GM12878 (cell line): ENCODE measurements at regions not wholly inside any gene's neighbourhood (a gene's known extent, or its start where the extent isn't known, plus 50 kb on each side); places are given as distances from the start of the nearest gene placed in this dataset.

Source experiments
- ATAC-seq: fragments of 200-7000 bp; cut with Tn5 transposase; 3 replicates; pipeline ENCODE4 v1.9.1; 2020; ENCODE audit warnings: mild to moderate bottlenecking, moderate library complexity
- BruUV-seq: library from RNA; stranded (reverse); fragments of 400-500 nt; replicated peaks from 2 replicates; lab custom pipeline; 2021; lab: Mats Ljungman, UMichigan
- CTCF ChIA-PET: fragments of 300-600 bp; sonication (Branson Sonifier 250); formaldehyde crosslinking; extraction: SDS; loops from one replicate; lab custom pipeline; 2021; ENCODE audit warnings: inconsistent platforms; lab: Yijun Ruan, JAX
- POLR2A ChIA-PET: fragments of 350-600 bp; formaldehyde crosslinking; extraction: SDS; loops from one replicate; lab custom pipeline; 2021; ENCODE audit warnings: inconsistent platforms; lab: Charles Lee
- RAD21 ChIA-PET: fragments of 300-600 bp; sonication (Branson Sonifier 250); formaldehyde crosslinking; loops from one replicate; lab custom pipeline; 2023; ENCODE audit warnings: antibody characterized with exemption; ENCODE audit not compliant: unreplicated experiment; lab: Charles Lee
- SMC1A ChIA-PET: fragments of 300-600 bp; sonication (Branson Sonifier 250); formaldehyde crosslinking; loops from one replicate; lab custom pipeline; 2023; ENCODE audit not compliant: unreplicated experiment, uncharacterized antibody; lab: Charles Lee
- DNase-seq: peaks from one replicate; pipeline ENCODE4 v3.0.0-alpha.2; 2011; ENCODE audit warnings: low read depth, low spot score
- FAIRE-seq: peaks from 3 replicates; lab custom pipeline; 2011; peaks lifted over from hg19 to GRCh38; lab: Jason Lieb, UNC
- H2AFZ ChIP-seq: 2 replicates; pipeline ENCODE4 v1.6.0; 2011; ENCODE audit warnings: low read depth, low read length, control low read depth; ENCODE audit not compliant: control insufficient read depth
- H3K27ac ChIP-seq: 2 replicates; pipeline ENCODE4 v1.5.1; 2011; ENCODE audit warnings: control low read depth; ENCODE audit not compliant: control insufficient read depth, insufficient read depth
- H3K27me3 ChIP-seq, 2 experiments: replicated peaks in 1 of 2; 2 replicates each; pipeline versions ENCODE4 v1.6.0 to v1.6.1; 2011; ENCODE audit warnings: low read length in 1 of 2; ENCODE audit not compliant: control insufficient read depth in 2 of 2, insufficient read depth in 2 of 2
- H3K36me3 ChIP-seq, 2 experiments: 2 replicates each; pipeline ENCODE4 v1.5.1; 2011; ENCODE audit warnings: low read length in 1 of 2; ENCODE audit not compliant: control insufficient read depth in 2 of 2, insufficient read depth in 2 of 2
- H3K4me1 ChIP-seq: 2 replicates; pipeline ENCODE4 v1.6.1; 2011; ENCODE audit warnings: mild to moderate bottlenecking, low read length, moderate library complexity, mixed read lengths; ENCODE audit not compliant: control insufficient read depth, insufficient read depth
- H3K4me2 ChIP-seq: 2 replicates; pipeline ENCODE4 v1.6.0; 2011; ENCODE audit warnings: control low read depth; ENCODE audit not compliant: control insufficient read depth, insufficient read depth
- H3K4me3 ChIP-seq: fragments of 200-600 bp; sonication (generic); 2 replicates; pipeline ENCODE4 v1.5.1; 2016
- H3K79me2 ChIP-seq: 2 replicates; pipeline ENCODE4 v1.6.0; 2011; ENCODE audit warnings: low read length; ENCODE audit not compliant: control insufficient read depth, insufficient read depth
- H3K9ac ChIP-seq: 2 replicates; pipeline ENCODE4 v1.8.0; 2011; ENCODE audit warnings: low read length, control low read depth, mixed read lengths; ENCODE audit not compliant: control insufficient read depth, insufficient read depth
- H3K9me3 ChIP-seq: replicated peaks from 3 replicates; pipeline ENCODE4 v1.5.1; 2011; ENCODE audit warnings: mild to moderate bottlenecking, low read length; ENCODE audit not compliant: control insufficient read depth, insufficient read depth
- H4K20me1 ChIP-seq: 2 replicates; pipeline ENCODE4 v1.6.0; 2011; ENCODE audit not compliant: control insufficient read depth, insufficient read depth
- BCL3 ChIP-seq: IDR thresholded peaks from 2 replicates; pipeline ENCODE4 v1.6.1; 2011; ENCODE audit warnings: borderline replicate concordance, low read depth, mild to moderate bottlenecking, moderate library complexity, low read length; ENCODE audit not compliant: insufficient read depth, poor library complexity, severe bottlenecking
- BMI1 ChIP-seq: fragments of 450-650 bp; IDR thresholded peaks from 2 replicates; pipeline ENCODE4 v1.6.1; 2016; ENCODE audit warnings: mild to moderate bottlenecking, moderate library complexity, borderline replicate concordance
- ELK1 ChIP-seq: IDR thresholded peaks from 2 replicates; pipeline ENCODE4 v1.6.1; 2012; ENCODE audit warnings: low read depth, low read length, improper control_type of control experiment
- FOXM1 ChIP-seq: IDR thresholded peaks from 2 replicates; pipeline ENCODE4 v1.6.1; 2012; ENCODE audit warnings: low read depth, mild to moderate bottlenecking, inconsistent platforms, low read length, moderate library complexity
- GABPA ChIP-seq: IDR thresholded peaks from 2 replicates; pipeline ENCODE4 v1.6.1; 2014; ENCODE audit warnings: antibody characterized with exemption, low read depth, mild to moderate bottlenecking, inconsistent platforms
- NFIC ChIP-seq: IDR thresholded peaks from 2 replicates; pipeline ENCODE4 v1.6.1; 2012; ENCODE audit warnings: low read depth, mild to moderate bottlenecking, inconsistent platforms, low read length, moderate library complexity
- RELB ChIP-seq: fragments of 450-650 bp; IDR thresholded peaks from 2 replicates; pipeline ENCODE4 v1.6.1; 2017; ENCODE audit warnings: low read depth, mild to moderate bottlenecking, moderate library complexity
- RFX5 ChIP-seq: IDR thresholded peaks from 2 replicates; pipeline ENCODE4 v1.6.1; 2011; ENCODE audit warnings: low read depth, low read length, improper control_type of control experiment
- SREBF2 ChIP-seq: IDR thresholded peaks from 2 replicates; pipeline ENCODE4 v1.6.1; 2012; ENCODE audit warnings: mild to moderate bottlenecking, low read length
- WGBS: methylation state at CpG from one replicate; pipeline ENCODE4 v1.1.6; 2016; ENCODE audit warnings: low lambda C conversion rate; ENCODE audit not compliant: insufficient replicate concordance, insufficient coverage; ENCODE audit errors: missing lambda C conversion rate; 5-methylcytosine and 5-hydroxymethylcytosine counted together
- in situ Hi-C: fragments of 300-500 bp; cut with MboI; formaldehyde crosslinking; loops from 9 replicates; pipeline ENCODE4 v1.14.3; 2018; ENCODE audit warnings: mixed read lengths
- intact Hi-C: fragments of 100-400 bp; cut with micrococcal nuclease; formaldehyde crosslinking; loops from one replicate; pipeline ENCODE4 v1.14.2; 2022; ENCODE audit not compliant: unreplicated experiment

- TF ChIP-seq ELK1, result no peak
- no peak for TF ChIP-seq BMI1
- TF ChIP-seq RFX5, result no peak
Measured at GRCh38 chr6:156689656-156690055, 87.5 kb upstream of the ARID1B start (continued).

GRCh38 chr6:156688620-156688971, 88.6 kb upstream of the ARID1B start:
- peaks cover 51% of the 10 kb centered on the region for H3K4me1 ChIP-seq
- no TSS peak for BruUV-seq
- peak overlapping the region; percentile 81; the same call in 1 of the 2 replicates for H3K4me2 ChIP-seq

More at GRCh38 chr6:156688620-156688971, 88.6 kb upstream of the ARID1B start:
- Histone ChIP-seq H3K27me3 (no peaks in the 10 kb centered on the region), H4K20me1 (no peaks in the 10 kb centered on the region), H3K9ac (peak overlapping the region; percentile 78), H3K27ac (peak overlapping the region; percentile 98), H3K36me3 (no peaks in the 10 kb centered on the region), H3K9me3 (no peaks in the 10 kb centered on the region), H2AFZ (no peak overlapping the region), H3K4me3 (0 out of 2 replicates have a peak overlapping the region, but pooled peaks have one; percentile 69), H3K79me2 (peaks cover 11% of the 10 kb centered on the region)
- in situ Hi-C loops (loop anchor here (5.0 kb wide), 1 partner anchor 121 kb away; no protein-coding TSS in a partner anchor), intact Hi-C loops (loop anchor here (5.0 kb wide), 1 partner anchor 34 kb away; no protein-coding TSS in a partner anchor)
- ChIA-PET SMC1A (interaction anchor here (1.2 to 4.6 kb wide), 6 partner anchors 11 to 124 kb away, joined by 3 to 46 read pairs (median 15); no protein-coding TSS in a partner anchor), CTCF (interaction anchor here (1.1 to 4.6 kb wide), 6 partner anchors 10 to 88 kb away, joined by 3 to 18 read pairs (median 10); no protein-coding TSS in a partner anchor), RAD21 (interaction anchor here (1.4 to 5.5 kb wide), 5 partner anchors 9 to 90 kb away, joined by 4 to 72 read pairs (median 29); partner anchors contain the start of gene ARID1B), POLR2A (interaction anchor here (1.2 to 3.0 kb wide), 2 partner anchors 9 to 32 kb away, joined by 4 to 9 read pairs; no protein-coding TSS in a partner anchor)
- TF ChIP-seq FOXM1 (0 out of 2 replicates have a peak, but pooled peaks have one; percentile 23), ELK1 (0 out of 2 replicates have a peak, but pooled peaks have one; percentile 14), SREBF2 (no peak), NFIC (peak; percentile 70), RELB (peak; percentile 23; the same call in 1 of the 2 replicates), GABPA (no peak), BCL3 (no peak)
- FAIRE-seq (no peak), ATAC-seq (no peak), DNase-seq (no peak)
- WGBS, result 64% methylated on average over 1 of the region's 1 CpG
